ENCODE measurements at regions not wholly inside any gene's neighbourhood (a gene's known extent, or its start where the extent isn't known, plus 50 kb on each side); places are given as distances from the start of the nearest gene placed in this dataset.

- H3K4me1 ChIP-seq = no peaks in the 10 kb centered on the region
- DNase-seq = no peak
- intact Hi-C loops (cut with DNase I) = no loop called here
- no peak for ATAC-seq
- H3K9me3 ChIP-seq = no peaks in the 10 kb centered on the region
- H3K36me3 ChIP-seq (ENCODE audit: insufficient read depth in 1 of 2, low read depth in 1 of 2) = no peaks in the 10 kb centered on the region
- no peak overlapping the region for H3K4me3 ChIP-seq
- H3K27ac ChIP-seq = no peak overlapping the region
- 94 to 100% (median 95%) methylated on average over 2 of the region's 2 CpGs for WGBS, 3 donors
- no peaks in the 10 kb centered on the region for H3K27me3 ChIP-seq (ENCODE audit: insufficient read depth in 3 of 3, low read length in 2 of 3)
- TF ChIP-seq CTCF (IDR thresholded peaks at IDR 0.05) = no peak
Measured at GRCh38 chr20:47931002-47931401, 145.7 kb upstream of the SULF2 start.

- peak in 2 of 4 donors; percentile 42 to 60 for ATAC-seq
- H3K36me3 ChIP-seq (ENCODE audit: insufficient read depth in 1 of 2, low read depth in 1 of 2) = no peaks in the 10 kb centered on the region
- no peak overlapping the region for H3K27ac ChIP-seq
- no peak overlapping the region for H3K4me3 ChIP-seq
- no peak for TF ChIP-seq CTCF (IDR thresholded peaks at IDR 0.05)
- no peak for DNase-seq
- H3K9me3 ChIP-seq = no peaks in the 10 kb centered on the region
- 31 to 49% (median 35%) methylated on average over 6 of the region's 6 CpGs for WGBS, 3 donors
- no peaks in the 10 kb centered on the region for H3K27me3 ChIP-seq (ENCODE audit: insufficient read depth in 3 of 3, low read length in 2 of 3)
- intact Hi-C loops (cut with DNase I) = no loop called here
- H3K4me1 ChIP-seq = no peaks in the 10 kb centered on the region
Measured at GRCh38 chr20:47929368-47930115, 144.3 kb upstream of the SULF2 start.

GRCh38 chr20:47927944-47928343 is 142.7 kb upstream of the SULF2 start:
- intact Hi-C loops (cut with DNase I) = no loop called here
- Histone ChIP-seq H3K27ac (no peak overlapping the region), H3K4me3 (no peak overlapping the region), H3K4me1 (no peaks in the 10 kb centered on the region), H3K9me3 (no peaks in the 10 kb centered on the region), H3K27me3 (ENCODE audit: insufficient read depth in 3 of 3, low read length in 2 of 3) (peaks cover 0 to 7% (median 3%) of the 10 kb centered on the region in 3 donors), H3K36me3 (ENCODE audit: insufficient read depth in 1 of 2, low read depth in 1 of 2) (no peaks in the 10 kb centered on the region)
- no peak for DNase-seq
- ATAC-seq = no peak
- TF ChIP-seq CTCF (IDR thresholded peaks at IDR 0.05) = no peak

GRCh38 chr20:47927385-47927851 is 142.1 kb upstream of the SULF2 start:
- TF ChIP-seq CTCF (IDR thresholded peaks at IDR 0.05) = no peak
- no peak for DNase-seq
- H3K4me3 ChIP-seq = no peak overlapping the region
- ATAC-seq = no peak
- peaks cover 0 to 7% (median 6%) of the 10 kb centered on the region in 3 donors for H3K27me3 ChIP-seq (ENCODE audit: insufficient read depth in 3 of 3, low read length in 2 of 3)
- no peaks in the 10 kb centered on the region for H3K9me3 ChIP-seq
- H3K4me1 ChIP-seq = no peaks in the 10 kb centered on the region
- H3K27ac ChIP-seq = no peak overlapping the region
- H3K36me3 ChIP-seq (ENCODE audit: insufficient read depth in 1 of 2, low read depth in 1 of 2) = no peaks in the 10 kb centered on the region
- intact Hi-C loops (cut with DNase I) = no loop called here
- 61 to 64% (median 63%) methylated on average over 5 of the region's 5 CpGs for WGBS, 3 donors

GRCh38 chr20:47926731-47927130 is 141.4 kb upstream of the SULF2 start:
- Histone ChIP-seq H3K27me3 (ENCODE audit: insufficient read depth in 3 of 3, low read length in 2 of 3) (peaks cover 0 to 9% (median 7%) of the 10 kb centered on the region in 3 donors), H3K27ac (no peak overlapping the region), H3K4me1 (no peaks in the 10 kb centered on the region), H3K4me3 (no peak overlapping the region), H3K36me3 (ENCODE audit: insufficient read depth in 1 of 2, low read depth in 1 of 2) (no peaks in the 10 kb centered on the region), H3K9me3 (no peaks in the 10 kb centered on the region)
- intact Hi-C loops (cut with DNase I) = no loop called here
- ATAC-seq (no peak), DNase-seq (no peak)
- no peak for TF ChIP-seq CTCF (IDR thresholded peaks at IDR 0.05)
- WGBS, 3 donors = 84 to 88% (median 86%) methylated on average over 4 of the region's 4 CpGs
